HG03442 (cell line): ENCODE measurements at regions not wholly inside any gene's neighbourhood (a gene's known extent, or its start where the extent isn't known, plus 50 kb on each side); places are given as distances from the start of the nearest gene placed in this dataset.

Experiments
- ATAC-seq: cut with Tn5 transposase; IDR thresholded peaks from one replicate; pipeline ENCODE4 v1.9.1; 2021; ENCODE audit warnings: mild to moderate bottlenecking, moderate library complexity; ENCODE audit not compliant: unreplicated experiment

DNA sequence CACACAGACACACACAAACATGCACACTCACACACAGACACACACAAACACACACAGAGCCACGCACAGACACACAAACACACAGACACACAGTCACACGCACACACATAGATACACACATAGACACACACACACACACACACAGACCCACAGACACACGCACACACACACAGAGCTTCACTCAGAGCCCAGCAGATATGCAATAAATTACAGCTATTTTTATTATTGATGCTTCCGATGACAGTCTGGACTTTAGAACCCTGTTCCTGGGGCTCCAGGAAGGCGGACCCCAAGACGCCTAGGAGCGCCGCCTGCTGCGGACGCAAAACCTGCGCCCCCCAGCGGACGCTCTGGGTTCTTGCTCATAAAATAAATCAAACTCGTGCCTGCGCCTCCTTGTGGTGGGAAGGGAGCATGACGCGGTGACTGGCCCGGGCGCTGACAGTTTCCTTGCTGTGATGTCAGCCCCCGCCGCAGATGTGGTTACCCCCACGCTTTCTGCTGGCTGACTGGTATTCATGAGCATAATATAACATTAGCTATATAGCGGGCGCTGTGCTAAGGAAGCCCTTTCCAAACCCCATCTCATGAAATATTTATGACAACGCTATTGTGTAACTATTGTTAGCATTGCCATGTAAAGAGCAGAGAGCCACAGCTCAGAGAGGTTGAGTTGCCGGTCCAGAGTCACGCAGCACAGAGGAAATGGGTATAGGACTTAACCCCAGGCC is 64.4 kb upstream of the TM9SF2 start:
- ATAC-seq = peak; percentile 39

DNA sequence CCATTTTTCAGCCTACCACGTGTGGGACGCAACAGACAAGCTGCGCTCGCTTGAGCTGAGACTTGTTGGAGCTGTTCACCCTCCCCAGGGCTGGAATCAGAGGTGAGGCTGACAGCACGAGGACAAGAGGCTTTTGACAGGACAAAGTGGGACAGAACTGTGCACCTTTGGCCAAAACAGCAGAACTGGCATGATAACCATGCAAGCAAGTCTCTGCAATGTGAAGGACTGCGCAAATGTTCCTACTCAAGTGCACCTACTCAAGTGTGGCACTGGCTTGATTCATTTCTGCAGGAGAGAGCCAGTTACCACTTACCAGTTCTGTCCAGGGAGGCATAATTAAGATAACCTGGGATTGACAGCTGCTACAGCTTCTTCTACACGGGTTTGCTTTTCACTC is 62.2 kb upstream of the TM9SF2 start:
- ATAC-seq = no peak

DNA sequence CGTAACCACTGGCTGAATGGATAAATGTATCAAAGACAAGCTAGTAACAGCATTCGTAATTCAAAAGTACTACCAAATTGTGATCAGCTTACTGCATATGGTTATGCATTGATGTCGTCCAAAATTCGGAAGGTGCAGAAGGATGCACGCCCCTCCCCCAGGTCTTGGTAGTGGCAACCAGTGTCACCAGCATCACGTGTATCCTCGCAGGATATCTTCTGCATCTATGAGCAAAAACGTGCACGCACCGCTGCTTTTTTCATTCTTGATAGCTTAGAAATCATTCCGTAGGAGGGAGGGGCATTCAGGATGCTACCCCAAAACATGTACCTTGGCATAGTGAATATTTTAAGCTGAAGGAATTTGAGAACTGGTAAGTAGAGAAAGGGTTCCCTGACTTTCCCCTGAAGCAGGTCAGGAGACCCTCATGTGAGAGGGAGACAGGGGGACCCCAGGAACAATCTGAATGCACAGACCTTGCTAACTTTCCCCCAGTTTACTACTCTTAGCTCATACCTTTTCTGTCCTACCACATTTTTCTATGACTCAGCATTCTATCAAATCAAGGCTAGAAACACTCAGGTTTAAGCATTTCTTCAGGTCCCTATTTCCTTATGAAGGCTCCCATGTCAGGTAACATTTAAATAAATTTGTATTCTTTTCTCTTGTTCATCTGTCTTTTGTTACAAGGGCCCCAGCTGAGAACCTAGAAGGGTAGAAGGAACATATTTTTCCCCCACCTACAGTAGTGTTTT is 61.2 kb upstream of the TM9SF2 start:
- no peak for ATAC-seq

DNA sequence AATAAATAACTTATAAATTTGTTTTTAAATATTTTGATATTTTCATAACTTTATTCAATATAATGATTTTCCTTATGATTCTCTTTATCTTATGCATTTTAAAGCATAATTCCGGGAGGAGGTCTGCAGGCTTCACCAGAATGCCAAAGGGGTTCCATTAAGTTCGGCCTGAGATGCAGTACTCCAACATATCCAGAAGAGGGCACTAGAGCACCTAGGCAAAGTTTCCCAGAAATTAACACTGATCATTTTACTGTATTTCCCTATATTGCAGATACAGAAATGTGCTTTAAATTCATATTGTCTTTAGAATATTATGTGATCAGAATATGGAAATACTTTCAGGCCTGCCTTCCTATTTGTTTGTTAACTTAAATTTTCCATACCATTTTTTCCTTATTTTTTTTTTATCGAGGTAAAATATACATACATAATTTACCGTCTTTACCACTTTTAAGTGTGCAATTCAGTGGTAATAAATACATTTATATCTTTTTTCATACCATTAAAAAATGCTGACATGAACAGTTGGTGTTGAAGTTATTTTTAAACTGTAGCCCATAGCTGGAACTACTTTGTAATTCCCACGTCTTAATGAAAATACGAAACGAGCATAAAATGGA is 58.9 kb upstream of the TM9SF2 start:
- no peak for ATAC-seq

DNA sequence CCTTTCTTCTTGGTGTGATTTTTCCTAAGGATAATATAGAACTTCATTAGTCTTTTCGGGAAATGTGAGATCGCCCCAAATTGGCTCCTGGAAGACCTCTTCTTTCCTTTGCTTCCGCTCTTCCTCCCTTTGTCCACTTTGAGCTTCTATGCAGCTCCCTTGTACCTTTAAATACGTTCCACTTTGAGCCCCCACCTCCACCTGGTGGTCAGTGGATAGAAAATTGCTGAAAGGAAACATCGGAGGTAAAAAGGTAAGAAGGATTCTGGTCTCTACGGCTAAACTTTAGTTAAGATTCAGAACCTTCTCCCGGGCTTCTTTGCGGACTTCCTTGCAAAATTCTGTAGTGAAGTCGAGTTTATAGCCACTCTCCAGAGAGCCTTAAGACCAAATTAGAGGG is 55.0 kb upstream of the TM9SF2 start:
- ATAC-seq = no peak

DNA sequence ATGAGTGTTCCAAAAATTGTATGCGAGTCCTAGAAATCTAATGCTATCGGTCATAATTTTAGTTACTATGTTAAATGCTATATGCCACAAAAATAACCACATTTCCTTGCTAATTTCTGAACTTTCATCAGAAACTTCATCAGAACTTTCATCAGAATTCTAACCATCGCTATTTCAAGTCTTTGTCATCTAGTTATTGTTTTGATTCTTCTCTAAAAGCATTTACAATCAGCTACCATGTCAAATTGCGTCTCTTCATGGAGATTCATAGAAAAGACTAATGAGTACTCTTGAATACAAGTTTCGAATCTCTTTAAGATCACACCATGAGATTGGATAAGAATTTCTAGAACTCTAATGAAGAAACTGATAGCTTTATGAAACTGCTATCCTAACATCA is 52.7 kb upstream of the TM9SF2 start:
- no peak for ATAC-seq

DNA sequence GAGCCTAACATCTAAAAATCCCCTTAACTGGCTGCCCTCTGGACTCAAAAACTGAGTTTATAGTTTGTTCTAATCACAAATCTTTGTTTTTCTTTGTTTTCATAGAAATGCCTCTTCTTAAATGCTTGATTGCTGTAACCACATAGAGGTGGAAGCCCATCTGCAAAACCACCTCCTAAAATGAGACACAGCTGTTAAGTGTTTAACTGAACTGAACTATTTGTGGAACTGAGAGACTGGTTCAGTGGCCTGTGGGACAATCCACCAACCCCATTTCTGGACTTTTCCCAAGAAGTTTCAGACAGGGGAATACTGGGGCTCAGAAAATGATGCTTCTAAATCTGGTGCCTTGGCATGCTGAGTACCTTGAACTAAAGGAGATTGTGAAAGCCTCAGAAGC is 50.9 kb upstream of the TM9SF2 start:
- no peak for ATAC-seq
